Osteoblast (primary cell): ENCODE measurements at regions not wholly inside any gene's neighbourhood (a gene's known extent, or its start where the extent isn't known, plus 50 kb on each side); places are given as distances from the start of the nearest gene placed in this dataset.

Experiments used
- DNase-seq: peaks from one replicate; pipeline ENCODE4 v3.0.0; 2011; ENCODE audit warnings: low spot score, mixed read lengths; ENCODE audit not compliant: insufficient read length; ENCODE audit errors: missing footprints
- H2AFZ ChIP-seq: 2 replicates; pipeline ENCODE4 v1.6.0; 2011; ENCODE audit warnings: mild to moderate bottlenecking, low read length
- H3K27ac ChIP-seq: 2 replicates; pipeline ENCODE4 v1.5.1; 2011; ENCODE audit warnings: mild to moderate bottlenecking, low read depth, low read length, moderate library complexity
- H3K27me3 ChIP-seq: 2 replicates; pipeline ENCODE4 v1.6.0; 2012; ENCODE audit warnings: mild to moderate bottlenecking, control low read depth, inconsistent platforms, low read length, moderate library complexity; ENCODE audit not compliant: insufficient read depth
- H3K36me3 ChIP-seq: 2 replicates; pipeline ENCODE4 v1.5.1; 2011; ENCODE audit warnings: mild to moderate bottlenecking, low read length, control low read depth, moderate library complexity; ENCODE audit not compliant: insufficient read depth
- H3K4me1 ChIP-seq: 2 replicates; pipeline ENCODE4 v1.5.1; 2011; ENCODE audit warnings: mild to moderate bottlenecking, low read length, control low read depth, moderate library complexity; ENCODE audit not compliant: insufficient read depth
- H3K4me2 ChIP-seq: 2 replicates; pipeline ENCODE4 v1.6.0; 2011; ENCODE audit warnings: mild to moderate bottlenecking, low read length; ENCODE audit not compliant: insufficient read depth
- H3K4me3 ChIP-seq: fragments of 200-600 bp; sonication (generic); 3 replicates; pipeline ENCODE4 v1.5.1; 2012; ENCODE audit warnings: mild to moderate bottlenecking, low read length, inconsistent platforms; ENCODE audit not compliant: insufficient read depth
- H3K79me2 ChIP-seq: 2 replicates; pipeline ENCODE4 v1.6.0; 2012; ENCODE audit warnings: mild to moderate bottlenecking, low read length, control low read depth, inconsistent platforms; ENCODE audit not compliant: insufficient read depth
- H3K9me3 ChIP-seq: 2 replicates; pipeline ENCODE4 v1.5.1; 2011; ENCODE audit warnings: low read depth, low read length, control low read depth
- H4K20me1 ChIP-seq: 2 replicates; pipeline ENCODE4 v1.6.0; 2012; ENCODE audit warnings: mild to moderate bottlenecking, low read length, control low read depth; ENCODE audit not compliant: insufficient read depth
- TF ChIP-seq, protein P1 (sequence below): IDR thresholded peaks from 2 replicates; pipeline ENCODE4 v1.5.1; 2011; ENCODE audit warnings: mild to moderate bottlenecking, low read depth, low read length, moderate library complexity; ENCODE audit errors: extremely low read depth

DNA sequence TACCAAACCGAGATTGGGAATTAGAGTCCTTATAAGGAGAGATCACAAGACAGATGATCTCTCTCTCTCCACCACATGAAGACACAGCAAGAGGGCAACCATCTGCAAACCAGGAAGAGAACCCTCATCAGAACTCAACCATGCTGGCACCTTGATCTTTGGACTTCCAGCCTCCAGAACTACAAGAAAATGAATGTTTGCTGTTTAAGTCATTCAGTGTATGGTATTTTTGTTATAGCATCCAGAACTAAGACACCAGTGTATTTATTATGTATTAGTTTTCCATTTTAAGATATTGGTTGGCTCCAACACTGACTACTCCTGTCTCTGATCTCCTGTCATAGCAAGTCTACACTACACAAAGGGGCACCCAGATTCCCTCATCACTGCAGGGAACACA lies 86.9 kb downstream of the CCDC34 start:
- Histone ChIP-seq H2AFZ (no peak overlapping the region), H3K4me1 (peaks cover 4% of the 10 kb centered on the region), H3K4me2 (no peak overlapping the region), H4K20me1 (no peaks in the 10 kb centered on the region), H3K9me3 (no peaks in the 10 kb centered on the region), H3K36me3 (no peaks in the 10 kb centered on the region), H3K79me2 (no peaks in the 10 kb centered on the region), H3K27me3 (no peaks in the 10 kb centered on the region), H3K4me3 (no peak overlapping the region), H3K27ac (no peak overlapping the region)
- DNase-seq: no peak
- TF ChIP-seq, protein P1, sequence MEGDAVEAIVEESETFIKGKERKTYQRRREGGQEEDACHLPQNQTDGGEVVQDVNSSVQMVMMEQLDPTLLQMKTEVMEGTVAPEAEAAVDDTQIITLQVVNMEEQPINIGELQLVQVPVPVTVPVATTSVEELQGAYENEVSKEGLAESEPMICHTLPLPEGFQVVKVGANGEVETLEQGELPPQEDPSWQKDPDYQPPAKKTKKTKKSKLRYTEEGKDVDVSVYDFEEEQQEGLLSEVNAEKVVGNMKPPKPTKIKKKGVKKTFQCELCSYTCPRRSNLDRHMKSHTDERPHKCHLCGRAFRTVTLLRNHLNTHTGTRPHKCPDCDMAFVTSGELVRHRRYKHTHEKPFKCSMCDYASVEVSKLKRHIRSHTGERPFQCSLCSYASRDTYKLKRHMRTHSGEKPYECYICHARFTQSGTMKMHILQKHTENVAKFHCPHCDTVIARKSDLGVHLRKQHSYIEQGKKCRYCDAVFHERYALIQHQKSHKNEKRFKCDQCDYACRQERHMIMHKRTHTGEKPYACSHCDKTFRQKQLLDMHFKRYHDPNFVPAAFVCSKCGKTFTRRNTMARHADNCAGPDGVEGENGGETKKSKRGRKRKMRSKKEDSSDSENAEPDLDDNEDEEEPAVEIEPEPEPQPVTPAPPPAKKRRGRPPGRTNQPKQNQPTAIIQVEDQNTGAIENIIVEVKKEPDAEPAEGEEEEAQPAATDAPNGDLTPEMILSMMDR: no peak

DNA sequence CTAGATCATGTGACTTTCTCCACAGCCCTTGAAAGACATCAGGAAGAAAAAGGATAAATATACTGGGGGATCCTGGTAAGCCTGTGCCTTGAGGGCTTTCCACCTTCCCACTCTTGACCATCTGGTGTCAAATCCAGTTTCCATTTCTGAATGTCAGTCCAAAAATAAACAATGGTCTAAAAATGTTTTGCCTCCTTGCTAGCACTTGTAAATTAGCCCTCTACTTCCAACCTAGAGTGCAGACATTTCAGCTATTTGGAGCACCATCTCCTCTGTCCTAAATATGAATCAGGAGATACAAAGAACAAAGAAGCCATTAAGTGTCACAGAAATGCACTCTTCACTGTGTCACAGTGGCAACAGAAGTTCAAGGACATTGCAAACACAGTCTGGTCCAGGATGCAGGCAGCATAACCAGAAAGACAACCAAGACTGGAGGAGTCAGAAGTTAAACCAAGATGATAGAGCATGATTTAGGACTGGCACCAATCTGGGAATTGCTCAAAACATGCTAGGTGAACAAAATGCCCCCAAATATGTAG lies 88.1 kb downstream of the CCDC34 start:
- H3K27ac ChIP-seq: no peak overlapping the region
- H3K79me2 ChIP-seq: no peaks in the 10 kb centered on the region
- no peaks in the 10 kb centered on the region for H3K27me3 ChIP-seq
- no peak for DNase-seq
- H3K9me3 ChIP-seq: no peaks in the 10 kb centered on the region
- no peaks in the 10 kb centered on the region for H3K36me3 ChIP-seq
- H2AFZ ChIP-seq: no peak overlapping the region
- H4K20me1 ChIP-seq: no peaks in the 10 kb centered on the region
- no peak overlapping the region for H3K4me3 ChIP-seq
- H3K4me1 ChIP-seq: no peaks in the 10 kb centered on the region
- TF ChIP-seq, protein P1: no peak
- no peak overlapping the region for H3K4me2 ChIP-seq

DNA sequence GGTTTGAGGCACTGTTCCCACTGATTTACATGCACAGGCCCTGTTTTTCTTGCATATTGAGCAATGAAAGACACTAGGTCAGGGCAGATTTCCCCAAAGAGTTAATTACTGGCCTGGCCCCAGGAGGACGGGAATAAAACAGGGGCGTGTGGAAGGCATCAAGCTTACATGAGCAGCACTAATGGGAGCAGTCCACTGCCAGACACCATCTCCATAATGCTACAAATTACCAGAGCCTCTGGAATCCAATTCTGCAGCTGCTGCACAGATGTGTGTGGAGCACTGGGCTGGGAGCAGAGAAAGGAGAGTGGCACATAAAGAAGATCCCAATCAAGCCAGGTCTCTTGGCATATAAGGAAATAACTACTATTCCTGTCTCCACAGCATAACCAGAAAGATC lies 96.9 kb downstream of the CCDC34 start:
- no peak for DNase-seq
- H3K4me2 ChIP-seq: no peak overlapping the region
- H4K20me1 ChIP-seq: no peaks in the 10 kb centered on the region

DNA sequence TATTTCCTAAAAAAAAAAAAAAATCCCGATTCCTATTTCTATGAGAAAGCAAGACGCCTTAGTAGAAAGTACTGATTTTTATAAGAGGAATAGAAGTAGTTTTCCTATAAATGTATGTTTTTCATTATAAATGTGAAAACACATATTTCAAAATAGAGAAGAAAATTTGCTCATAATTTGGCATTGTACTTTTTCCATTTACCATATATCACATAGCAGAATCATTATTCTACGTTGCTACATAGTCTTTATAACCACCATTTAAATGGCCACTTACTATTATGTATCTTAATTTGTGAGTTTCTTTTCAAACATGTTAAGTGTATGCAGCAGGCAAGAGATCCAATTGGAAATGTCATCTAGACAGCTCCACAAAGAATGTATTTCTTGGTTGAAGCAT lies 99.0 kb downstream of the CCDC34 start:
- Histone ChIP-seq H3K36me3 (no peaks in the 10 kb centered on the region), H3K4me1 (no peaks in the 10 kb centered on the region), H3K27ac (no peak overlapping the region), H3K79me2 (no peaks in the 10 kb centered on the region), H4K20me1 (no peaks in the 10 kb centered on the region), H3K4me2 (no peak overlapping the region), H3K27me3 (no peaks in the 10 kb centered on the region), H2AFZ (no peak overlapping the region), H3K4me3 (no peak overlapping the region), H3K9me3 (no peaks in the 10 kb centered on the region)
- DNase-seq: no peak
- TF ChIP-seq, protein P1: no peak

More for the DNA sequence above, 96.9 kb downstream of the CCDC34 start:
- TF ChIP-seq, protein P1: no peak
- no peak overlapping the region for H2AFZ ChIP-seq
- H3K27ac ChIP-seq: no peak overlapping the region
- H3K9me3 ChIP-seq: no peaks in the 10 kb centered on the region
- no peaks in the 10 kb centered on the region for H3K27me3 ChIP-seq
- no peaks in the 10 kb centered on the region for H3K79me2 ChIP-seq
- H3K4me3 ChIP-seq: no peak overlapping the region
- no peaks in the 10 kb centered on the region for H3K4me1 ChIP-seq
- H3K36me3 ChIP-seq: no peaks in the 10 kb centered on the region
